Activated B cell treated with CpG ODN at 0.5 μM for 24 hours (primary cell): ENCODE measurements at regions not wholly inside any gene's neighbourhood (a gene's known extent, or its start where the extent isn't known, plus 50 kb on each side); places are given as distances from the start of the nearest gene placed in this dataset.
"Not testable (repeated sequence)": the region's sequence is repeated elsewhere in the genome, so short reads cannot be mapped to it uniquely, and the experiment has no call there.

ENCODE experiments used
- ATAC-seq: fragments of 200-7000 bp; cut with Tn5 transposase; one replicate; pipeline ENCODE4 v1.10.0; 2021; ENCODE audit warnings: low read depth, mild to moderate bottlenecking, moderate library complexity
- CTCF ChIA-PET: fragments of 350-600 bp; sonication (Branson Sonifier 250); formaldehyde crosslinking; loops from one replicate; lab custom pipeline; 2021; ENCODE audit warnings: antibody characterized with exemption; lab: Charles Lee
- POLR2A ChIA-PET: fragments of 350-600 bp; sonication (Branson Sonifier 250); formaldehyde crosslinking; loops from one replicate; lab custom pipeline; 2021; ENCODE audit warnings: antibody characterized with exemption; lab: Charles Lee
- DNase-seq: peaks from one replicate; pipeline ENCODE4 v3.0.0; 2022
- H3K27ac Mint-ChIP-seq: one replicate; pipeline ENCODE4 v1.8.0; 2020; ENCODE audit warnings: mixed read lengths
- H3K27me3 Mint-ChIP-seq: one replicate; pipeline ENCODE4 v1.8.0; 2021; ENCODE audit warnings: mixed read lengths
- H3K36me3 Mint-ChIP-seq: one replicate; pipeline ENCODE4 v1.8.0; 2021; ENCODE audit warnings: low read depth, mixed read lengths
- H3K4me1 Mint-ChIP-seq: one replicate; pipeline ENCODE4 v1.8.0; 2021; ENCODE audit warnings: mixed read lengths
- H3K4me3 Mint-ChIP-seq: one replicate; pipeline ENCODE4 v1.8.0; 2020; ENCODE audit warnings: mild to moderate bottlenecking, mixed read lengths
- H3K9me3 Mint-ChIP-seq: one replicate; pipeline ENCODE4 v1.8.0; 2020; ENCODE audit warnings: mixed read lengths
- CTCF ChIP-seq: fragments of 200-600 bp; IDR thresholded peaks from one replicate; pipeline ENCODE4 v1.8.0; 2022; ENCODE audit warnings: antibody characterized with exemption, mild to moderate bottlenecking
- intact Hi-C: fragments of 100-400 bp; cut with micrococcal nuclease; formaldehyde crosslinking; loops from one replicate; pipeline ENCODE4 v1.15.1; 2024

- POLR2A ChIA-PET = no interaction called here
- intact Hi-C loops = no loop called here
- no peak overlapping the region for H3K4me3 Mint-ChIP-seq
- TF ChIP-seq CTCF = no peak
- peaks cover 14% of the 10 kb centered on the region for H3K27me3 Mint-ChIP-seq
- no peaks in the 10 kb centered on the region for H3K36me3 Mint-ChIP-seq
- no peaks in the 10 kb centered on the region for H3K9me3 Mint-ChIP-seq
- H3K4me1 Mint-ChIP-seq = no peaks in the 10 kb centered on the region
- ATAC-seq (no peak), DNase-seq (no peak)
- no peak overlapping the region for H3K27ac Mint-ChIP-seq
- CTCF ChIA-PET = no interaction called here
These were observed 229.4 kb downstream of the FNDC1 start for GRCh38 chr6:159398633-159399032.

GRCh38 chr6:159397753-159398152, 228.6 kb downstream of the FNDC1 start:
- DNase-seq = no peak
- no peak for TF ChIP-seq CTCF
- H3K4me3 Mint-ChIP-seq = no peak overlapping the region
- intact Hi-C loops = no loop called here
- ATAC-seq = no peak
- no peaks in the 10 kb centered on the region for H3K4me1 Mint-ChIP-seq
- H3K27ac Mint-ChIP-seq = no peak overlapping the region
- H3K36me3 Mint-ChIP-seq = no peaks in the 10 kb centered on the region
- ChIA-PET CTCF (no interaction called here), POLR2A (no interaction called here)
- peaks cover 6% of the 10 kb centered on the region for H3K9me3 Mint-ChIP-seq
- H3K27me3 Mint-ChIP-seq = peaks cover 14% of the 10 kb centered on the region

DNA sequence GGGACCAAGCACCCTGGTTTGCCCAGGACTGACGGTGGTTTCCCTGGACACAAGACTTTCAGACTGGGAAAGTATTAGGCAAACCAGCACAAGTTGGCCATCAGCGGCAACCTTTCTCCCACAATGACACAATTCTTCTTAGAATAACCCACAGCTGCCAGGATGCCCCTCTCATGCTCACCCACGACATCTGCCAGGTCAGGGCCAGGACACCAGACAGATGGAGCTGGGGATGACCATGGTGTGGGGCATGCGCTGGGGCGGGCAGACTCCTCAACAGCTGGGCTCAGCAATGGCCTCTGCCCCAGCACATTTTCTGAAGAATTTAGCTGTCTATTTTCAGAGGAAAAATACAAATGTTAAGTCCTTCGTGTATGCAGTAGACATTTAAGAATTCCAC, 226.4 kb downstream of the FNDC1 start:
- POLR2A ChIA-PET = no interaction called here
- Mint-ChIP-seq H3K27me3 (peaks cover 16% of the 10 kb centered on the region), H3K27ac (no peak overlapping the region), H3K4me1 (no peaks in the 10 kb centered on the region), H3K9me3 (peaks cover 9% of the 10 kb centered on the region), H3K4me3 (no peak overlapping the region), H3K36me3 (no peaks in the 10 kb centered on the region)
- TF ChIP-seq CTCF = no peak
- DNase-seq (no peak), ATAC-seq (no peak)
- intact Hi-C loops = no loop called here
- CTCF ChIA-PET = no interaction called here

- H3K27ac Mint-ChIP-seq, intact Hi-C loops: not testable (repeated sequence)
These were observed 223.5 kb downstream of the FNDC1 start for GRCh38 chr6:159392695-159393094.

DNA sequence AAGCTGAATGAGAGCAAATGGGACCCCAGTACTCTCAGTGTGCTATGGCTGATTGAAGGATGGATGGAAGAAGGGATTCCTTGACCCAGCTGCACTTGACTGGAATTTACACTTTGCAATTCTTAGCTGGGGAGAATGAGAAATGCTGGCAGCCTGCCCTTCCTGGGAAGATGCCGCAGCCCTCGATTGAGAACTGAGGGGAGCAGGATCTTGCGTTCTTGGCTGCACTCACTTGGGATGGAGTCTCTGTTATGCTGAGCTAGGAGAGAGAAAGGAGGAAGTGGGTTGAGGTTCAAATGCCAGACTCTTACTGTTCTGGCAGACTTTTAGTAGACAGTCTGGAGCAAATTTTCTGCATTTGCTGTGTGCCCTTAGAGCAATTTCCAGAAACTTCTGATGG, 221.2 kb downstream of the FNDC1 start:
- POLR2A ChIA-PET = no interaction called here
- peaks cover 15% of the 10 kb centered on the region for H3K27me3 Mint-ChIP-seq
- DNase-seq (no peak), ATAC-seq (no peak)
- intact Hi-C loops = no loop called here
- no peak for TF ChIP-seq CTCF
- no peaks in the 10 kb centered on the region for H3K4me1 Mint-ChIP-seq
- peaks cover 9% of the 10 kb centered on the region for H3K9me3 Mint-ChIP-seq
- CTCF ChIA-PET = no interaction called here
- H3K27ac Mint-ChIP-seq = no peak overlapping the region
- H3K36me3 Mint-ChIP-seq = no peaks in the 10 kb centered on the region
- H3K4me3 Mint-ChIP-seq = no peak overlapping the region

More at GRCh38 chr6:159392695-159393094, 223.5 kb downstream of the FNDC1 start:
- H3K27me3 Mint-ChIP-seq = peaks cover 19% of the 10 kb centered on the region
- H3K4me3 Mint-ChIP-seq, H3K4me1 Mint-ChIP-seq, H3K36me3 Mint-ChIP-seq, DNase-seq, ATAC-seq, POLR2A ChIA-PET, CTCF ChIA-PET, H3K9me3 Mint-ChIP-seq: not testable (repeated sequence)

DNA sequence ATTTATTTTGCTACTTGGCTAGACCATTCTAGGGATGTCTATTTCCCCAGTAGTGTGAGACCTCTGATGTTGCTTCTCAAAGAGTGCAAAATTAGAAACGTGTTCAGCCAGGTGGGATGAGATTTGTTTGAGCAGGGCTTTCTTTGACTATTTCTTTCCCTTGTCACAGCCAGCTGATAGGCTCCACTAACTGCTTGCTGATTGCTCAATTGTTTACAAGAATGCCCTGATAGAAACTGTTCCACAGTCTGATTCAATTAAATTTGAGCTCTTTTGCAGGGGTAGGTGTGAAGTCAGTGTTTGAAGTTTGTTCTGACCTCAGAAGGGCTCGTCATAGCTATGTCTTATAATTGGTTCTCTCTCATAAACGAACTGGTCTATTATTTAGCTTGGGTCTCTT, 220.5 kb downstream of the FNDC1 start:
- intact Hi-C loops = no loop called here
- Mint-ChIP-seq H3K9me3 (peaks cover 10% of the 10 kb centered on the region), H3K27me3 (peaks cover 12% of the 10 kb centered on the region), H3K4me1 (no peaks in the 10 kb centered on the region), H3K4me3 (no peak overlapping the region), H3K36me3 (no peaks in the 10 kb centered on the region), H3K27ac (no peak overlapping the region)
- ATAC-seq (no peak), DNase-seq (no peak)
- POLR2A ChIA-PET = no interaction called here
- CTCF ChIA-PET = no interaction called here
- TF ChIP-seq CTCF = no peak
